ENCODE measurements at regions not wholly inside any gene's neighbourhood (a gene's known extent, or its start where the extent isn't known, plus 50 kb on each side); places are given as distances from the start of the nearest gene placed in this dataset.

- WGBS, 5 donors, result 39 to 48% (median 47%) methylated on average over 9 of the region's 9 CpGs
- H3K4me1 ChIP-seq, result peaks cover 0 to 42% (median 24%) of the 10 kb centered on the region in 6 donors
These were observed 315.6 kb downstream of the DLEU7 start for GRCh38 chr13:50527612-50528509.

GRCh38 chr13:50529154-50529882 lies 314.2 kb downstream of the DLEU7 start:
- peak overlapping the region in 4 of 8 donors; percentile 11 to 54 (median 36) for H3K27ac ChIP-seq
- intact Hi-C loops (cut with DNase I; ENCODE audit: low total_unique reads), result loop anchor here (10.0 kb wide), 1 partner anchor 545 kb away; no protein-coding TSS in a partner anchor
- no peak overlapping the region for H3K4me3 ChIP-seq
- 72 to 85% (median 78%) methylated on average over 12 of the region's 12 CpGs for WGBS, 5 donors
- peaks cover 0 to 36% (median 24%) of the 10 kb centered on the region in 6 donors for H3K4me1 ChIP-seq
- no peaks in the 10 kb centered on the region for H3K27me3 ChIP-seq (replicated peaks in 1 of 7)
- TF ChIP-seq CTCF (IDR thresholded peaks at IDR 0.05 in 8 of 11, conservative IDR thresholded peaks at IDR 0.05 in 3 of 11), result no peak
- TF ChIP-seq POLR2AphosphoS5 (IDR thresholded peaks at IDR 0.05), result peak in 1 of 3 donors; percentile 46
- DNase-seq, result peak; percentile 78
- H3K36me3 ChIP-seq, result no peaks in the 10 kb centered on the region
- peaks cover 0 to 8% (median 6%) of the 10 kb centered on the region in 8 donors for H3K9me3 ChIP-seq

More at GRCh38 chr13:50527612-50528509, 315.6 kb downstream of the DLEU7 start:
- Histone ChIP-seq H3K4me3 (no peak overlapping the region), H3K27ac (peak overlapping the region in 1 of 8 donors; percentile 32), H3K36me3 (no peaks in the 10 kb centered on the region), H3K9me3 (no peaks in the 10 kb centered on the region), H3K27me3 (replicated peaks in 1 of 7) (no peaks in the 10 kb centered on the region)
- intact Hi-C loops (cut with DNase I; ENCODE audit: low total_unique reads), result loop anchor here (10.0 kb wide), 1 partner anchor 543 kb away; no protein-coding TSS in a partner anchor
- TF ChIP-seq CTCF (IDR thresholded peaks at IDR 0.05 in 8 of 11, conservative IDR thresholded peaks at IDR 0.05 in 3 of 11), result no peak
- no peak for TF ChIP-seq POLR2AphosphoS5 (IDR thresholded peaks at IDR 0.05)
- no peak for TF ChIP-seq POLR2A (IDR thresholded peaks at IDR 0.05)
- DNase-seq, result no peak

- intact Hi-C loops (cut with DNase I; ENCODE audit: low total_unique reads), result loop anchor here (5.0 to 10.0 kb wide), 3 partner anchors 273 to 450 kb away; no protein-coding TSS in a partner anchor
- no peak overlapping the region for H3K27ac ChIP-seq
- no peaks in the 10 kb centered on the region for H3K27me3 ChIP-seq (replicated peaks in 1 of 7)
- H3K9me3 ChIP-seq, result peaks cover 0 to 36% (median 34%) of the 10 kb centered on the region in 8 donors
- DNase-seq, result no peak
- H3K4me1 ChIP-seq, result peaks cover 0 to 29% (median 17%) of the 10 kb centered on the region in 6 donors
- H3K36me3 ChIP-seq, result no peaks in the 10 kb centered on the region
- peak in 10 of 11 experiments; percentile 13 to 51 (median 40) for TF ChIP-seq CTCF (IDR thresholded peaks at IDR 0.05 in 8 of 11, conservative IDR thresholded peaks at IDR 0.05 in 3 of 11)
- no peak for TF ChIP-seq POLR2A (IDR thresholded peaks at IDR 0.05)
- WGBS, 5 donors, result 78 to 88% (median 80%) methylated on average over 5 of the region's 5 CpGs
- H3K4me3 ChIP-seq, result no peak overlapping the region
These were observed 311.3 kb downstream of the DLEU7 start for GRCh38 chr13:50531917-50532899.
